NCI-H2196 (cell line): ENCODE measurements at regions not wholly inside any gene's neighbourhood (a gene's known extent, or its start where the extent isn't known, plus 50 kb on each side); places are given as distances from the start of the nearest gene placed in this dataset.

ENCODE experiments used
- DNase-seq: peaks from one replicate; lab custom pipeline; 2025; ENCODE audit not compliant: unreplicated experiment; lab: John Stamatoyannopoulos, UW

DNA sequence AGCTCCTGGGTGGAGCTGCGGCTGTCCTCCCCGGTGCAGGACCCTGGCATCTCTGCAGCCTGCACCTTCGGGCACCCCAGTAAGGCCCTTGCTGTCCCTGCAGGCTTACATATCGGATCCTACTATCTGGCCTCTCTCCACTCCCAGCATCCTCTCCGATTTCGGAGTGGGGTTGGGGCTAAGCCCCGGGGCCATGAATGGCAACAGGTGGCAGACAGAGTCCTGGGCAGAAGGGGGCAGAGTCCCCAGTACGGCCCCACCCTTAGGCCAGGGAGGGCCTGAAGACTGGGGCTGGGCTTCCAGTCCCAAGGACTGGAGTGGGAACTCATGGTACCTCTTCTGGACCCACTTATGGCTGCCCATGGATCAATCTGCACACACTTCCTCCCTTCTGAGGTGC is 180.4 kb upstream of the MC4R start:
- DNase-seq: no peak

- peak; percentile 41 for DNase-seq
Measured at GRCh38 chr18:60554967-60555366, 182.4 kb upstream of the MC4R start.

GRCh38 chr18:60555625-60556024 is 183.1 kb upstream of the MC4R start:
- DNase-seq: no peak

- no peak for DNase-seq
Measured at GRCh38 chr18:60556326-60556725, 183.8 kb upstream of the MC4R start.

- DNase-seq: no peak
Measured at GRCh38 chr18:60560071-60560470, 187.5 kb upstream of the MC4R start.

GRCh38 chr18:60563082-60563481 is 190.5 kb upstream of the MC4R start:
- no peak for DNase-seq

GRCh38 chr18:60568220-60568619 is 195.6 kb upstream of the MC4R start:
- DNase-seq: no peak

- no peak for DNase-seq
Measured at GRCh38 chr18:60570172-60570571, 197.6 kb upstream of the MC4R start.

DNA sequence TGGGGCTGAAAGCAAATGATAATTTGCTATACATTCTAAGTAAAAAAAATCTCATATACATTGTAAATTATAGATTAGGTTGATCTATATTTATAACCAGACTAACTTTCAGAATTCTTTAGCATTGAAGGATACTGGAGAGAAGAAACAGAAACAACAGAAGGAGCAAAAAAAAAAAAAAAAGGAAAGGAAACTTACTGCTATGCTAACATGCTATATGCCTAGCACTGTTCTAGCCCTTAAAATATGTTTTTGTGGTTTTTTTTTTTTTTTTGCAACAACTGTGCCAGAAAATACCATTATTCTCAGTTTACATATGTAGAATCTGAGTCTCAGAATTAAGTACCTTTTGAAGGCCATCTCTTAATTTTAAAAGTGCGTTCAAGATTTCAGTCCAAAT is 204.9 kb upstream of the MC4R start:
- no peak for DNase-seq

DNA sequence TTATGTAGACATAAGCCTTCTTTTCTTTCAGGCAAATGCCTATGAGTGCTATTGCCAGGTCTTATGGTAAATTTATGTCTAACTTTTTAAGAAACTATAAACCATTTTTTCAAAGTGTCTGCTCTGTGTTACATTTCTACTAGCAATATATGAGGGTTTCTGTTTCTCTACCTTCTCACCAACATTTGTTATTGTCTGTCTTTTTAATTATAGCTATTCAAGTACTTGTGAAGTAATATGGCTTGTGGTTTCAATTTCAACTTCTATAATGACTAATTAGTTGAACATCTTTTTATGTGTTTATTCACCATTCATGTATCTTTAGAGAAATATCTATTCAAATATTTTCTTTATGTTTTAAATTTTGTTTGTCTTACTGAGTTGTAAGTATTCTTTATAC is 213.1 kb upstream of the MC4R start:
- no peak for DNase-seq

DNA sequence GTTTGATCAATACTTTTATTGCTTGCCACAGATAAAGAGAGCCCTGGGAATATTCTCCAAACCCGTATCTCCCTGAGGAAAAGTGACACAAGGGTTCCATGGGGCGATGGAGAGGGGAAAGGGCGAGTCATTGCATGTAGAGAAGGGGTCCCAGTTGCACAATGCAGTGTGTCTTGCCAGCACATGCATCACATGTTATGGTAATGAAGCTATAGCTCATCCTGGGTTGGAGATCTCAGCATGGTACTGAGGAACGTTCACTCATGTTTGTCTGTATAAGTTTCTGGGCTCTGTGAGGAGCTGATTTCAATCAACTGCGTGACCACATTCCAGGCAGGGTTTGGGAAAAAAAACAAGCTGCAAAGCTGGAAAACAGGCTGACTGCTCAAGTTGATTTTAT is 220.7 kb upstream of the MC4R start:
- no peak for DNase-seq

GRCh38 chr18:60596928-60597327 is 224.4 kb upstream of the MC4R start:
- no peak for DNase-seq

DNA sequence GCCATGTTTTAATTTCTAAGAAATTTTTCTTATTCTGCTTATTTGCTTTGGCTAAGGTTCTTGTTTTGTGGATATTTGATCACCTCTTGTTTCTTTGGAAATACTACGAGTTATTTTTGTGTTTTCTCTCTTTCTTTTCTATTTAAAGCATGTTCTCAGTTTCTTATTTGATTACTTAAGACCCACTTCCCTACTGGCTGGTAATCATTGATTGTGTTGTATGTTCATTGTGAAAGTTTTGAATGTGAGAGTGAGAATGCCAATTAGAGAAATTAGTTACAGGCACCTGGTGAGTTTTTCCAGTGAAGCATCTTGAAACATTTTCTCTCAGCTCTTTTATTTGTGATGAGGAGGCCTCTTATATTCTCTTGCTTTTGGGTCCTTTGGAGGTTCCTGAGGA is 226.7 kb upstream of the MC4R start:
- DNase-seq: no peak

- DNase-seq: no peak
Measured at GRCh38 chr18:60599995-60600394, 227.4 kb upstream of the MC4R start.

- no peak for DNase-seq
Measured at GRCh38 chr18:60601249-60601648, 228.7 kb upstream of the MC4R start.

GRCh38 chr18:60623331-60623730 is 250.8 kb upstream of the MC4R start:
- DNase-seq: no peak

DNA sequence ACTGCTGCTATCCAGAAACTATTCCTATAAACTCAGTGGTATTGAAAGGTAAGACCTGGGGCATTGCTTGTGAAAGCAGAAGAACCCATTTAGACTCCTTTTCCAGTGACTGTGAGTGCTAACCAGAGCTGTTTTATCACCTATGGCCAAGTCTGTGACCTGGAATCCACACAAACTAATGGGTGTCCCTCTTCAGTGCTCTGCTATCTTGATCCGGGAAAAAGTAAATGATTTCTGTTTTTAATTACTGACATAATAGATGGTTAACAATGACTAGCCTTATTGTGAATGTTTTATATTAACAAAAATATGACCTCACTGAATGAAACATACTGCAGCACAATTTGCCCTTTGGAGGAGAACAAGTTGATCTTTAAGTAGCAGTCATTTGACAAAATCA is 251.6 kb upstream of the MC4R start:
- DNase-seq: no peak

DNA sequence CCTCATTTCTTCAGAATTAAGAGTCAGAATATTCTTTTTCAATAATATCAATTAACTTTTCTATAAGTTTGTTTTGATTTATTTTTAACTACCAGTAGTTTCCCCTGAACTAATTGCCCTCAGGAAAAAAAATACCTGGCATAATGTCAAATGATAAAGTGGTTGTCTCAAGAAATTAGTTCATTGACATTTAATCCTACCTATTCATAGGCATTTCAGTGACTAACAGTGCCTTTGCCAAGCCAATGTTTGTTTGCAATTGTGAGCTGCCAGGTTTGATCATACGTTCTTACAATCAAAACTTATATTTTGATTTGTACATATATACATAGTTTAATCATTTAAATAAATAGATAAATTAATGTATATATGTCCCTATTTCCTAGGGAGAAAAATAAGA is 267.3 kb upstream of the MC4R start:
- no peak for DNase-seq

GRCh38 chr18:60643009-60643408 is 270.4 kb upstream of the MC4R start:
- DNase-seq: no peak

GRCh38 chr18:60646725-60647124 is 274.1 kb upstream of the MC4R start:
- DNase-seq: no peak

DNA sequence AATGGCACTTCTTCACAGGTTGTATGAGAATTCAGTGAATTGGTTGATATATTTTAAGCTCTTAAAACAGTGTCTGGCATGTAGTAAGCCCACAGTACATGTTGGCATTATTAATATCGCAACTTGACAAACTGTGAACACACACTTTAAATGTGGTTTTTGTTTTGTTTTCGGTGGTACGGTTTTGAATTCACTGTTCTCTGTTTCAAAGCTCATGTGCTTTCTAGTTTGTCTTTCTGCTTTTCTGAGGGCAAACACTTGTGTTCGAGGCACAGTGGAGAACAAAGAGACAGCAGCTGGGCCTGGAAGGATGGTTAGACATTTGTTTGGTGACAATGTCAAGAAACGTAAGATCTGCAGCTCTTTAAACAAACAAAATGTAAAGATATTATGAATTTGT is 276.5 kb upstream of the MC4R start:
- DNase-seq: no peak

- DNase-seq: no peak
Measured at GRCh38 chr18:60649842-60650536, 277.4 kb upstream of the MC4R start.

GRCh38 chr18:60654298-60654697 is 281.7 kb upstream of the MC4R start:
- DNase-seq: no peak

GRCh38 chr18:60656553-60656952 is 284.0 kb upstream of the MC4R start:
- DNase-seq: no peak
